Keratinocyte (primary cell): ENCODE measurements at regions not wholly inside any gene's neighbourhood (a gene's known extent, or its start where the extent isn't known, plus 50 kb on each side); places are given as distances from the start of the nearest gene placed in this dataset.

Experiments used
- DNase-seq: peaks from one replicate; pipeline ENCODE4 v3.0.0-alpha.2; 2011; ENCODE audit warnings: low read depth, missing footprints, low spot score
- FAIRE-seq: peaks from 2 replicates; lab custom pipeline; 2011; peaks lifted over from hg19 to GRCh38; lab: Jason Lieb, UNC
- H2AFZ ChIP-seq: 2 replicates; pipeline ENCODE4 v1.6.0; 2012; ENCODE audit warnings: low read length, control low read depth, inconsistent platforms; ENCODE audit not compliant: control insufficient read depth
- H3K27ac ChIP-seq: 2 replicates; pipeline ENCODE4 v1.5.1; 2011; ENCODE audit warnings: low read length; ENCODE audit not compliant: control insufficient read depth, insufficient read depth
- H3K27me3 ChIP-seq: 3 replicates; pipeline ENCODE4 v1.6.0; 2011; ENCODE audit warnings: low read length; ENCODE audit not compliant: control insufficient read depth, insufficient read depth; ENCODE audit errors: extremely low read depth
- H3K36me3 ChIP-seq, 2 experiments: 2 replicates in 1 of 2; 3 replicates in 1 of 2; pipeline ENCODE4 v1.5.1; 2011; ENCODE audit warnings: low read length in 2 of 2, mild to moderate bottlenecking in 1 of 2; ENCODE audit not compliant: control insufficient read depth in 2 of 2, insufficient read depth in 2 of 2; ENCODE audit errors: extremely low read depth in 1 of 2
- H3K4me1 ChIP-seq: 3 replicates; pipeline ENCODE4 v1.5.1; 2011; ENCODE audit warnings: low read length; ENCODE audit not compliant: control insufficient read depth, insufficient read depth; ENCODE audit errors: extremely low read depth
- H3K4me2 ChIP-seq: 3 replicates; pipeline ENCODE4 v1.6.0; 2011; ENCODE audit warnings: low read depth, low read length; ENCODE audit not compliant: control insufficient read depth, insufficient read depth; ENCODE audit errors: extremely low read depth
- H3K4me3 ChIP-seq, 3 experiments: fragments of 200-600 bp in 1 of 3; sonication (generic) in 1 of 3; 2 replicates in 2 of 3; 3 replicates in 1 of 3; pipeline ENCODE4 v1.5.1; 2011 to 2016; ENCODE audit warnings: low read length in 3 of 3, mild to moderate bottlenecking in 3 of 3, control low read depth in 2 of 3, inconsistent platforms in 1 of 3, low read depth in 1 of 3, mixed read lengths in 1 of 3, mixed run types in 1 of 3, moderate library complexity in 1 of 3; ENCODE audit not compliant: control insufficient read depth in 2 of 3, insufficient read depth in 2 of 3; ENCODE audit errors: extremely low read depth in 1 of 3
- H3K79me2 ChIP-seq: 2 replicates; pipeline ENCODE4 v1.6.0; 2012; ENCODE audit warnings: low read length; ENCODE audit not compliant: control insufficient read depth, insufficient read depth
- H3K9ac ChIP-seq: 3 replicates; pipeline ENCODE4 v1.6.0; 2011; ENCODE audit warnings: low read length; ENCODE audit not compliant: control insufficient read depth, insufficient read depth; ENCODE audit errors: extremely low read depth
- H3K9me1 ChIP-seq: 3 replicates; pipeline ENCODE4 v1.6.0; 2011; ENCODE audit warnings: low read length; ENCODE audit not compliant: control insufficient read depth, insufficient read depth; ENCODE audit errors: extremely low read depth
- H3K9me3 ChIP-seq: 2 replicates; pipeline ENCODE4 v1.5.1; 2012; ENCODE audit warnings: low read depth, low read length; ENCODE audit not compliant: control insufficient read depth
- H4K20me1 ChIP-seq: 3 replicates; pipeline ENCODE4 v1.6.0; 2011; ENCODE audit warnings: low read length; ENCODE audit not compliant: control insufficient read depth, insufficient read depth; ENCODE audit errors: extremely low read depth
- EZH2 ChIP-seq: IDR thresholded peaks from one replicate; pipeline ENCODE4 v1.6.1; 2012; ENCODE audit warnings: inconsistent platforms, mild to moderate bottlenecking, low read length, moderate library complexity
- dilution Hi-C: fragments of 300-500 bp; cut with MboI; formaldehyde crosslinking; loops from one replicate; pipeline ENCODE4 v1.7.0; 2020; ENCODE audit warnings: low sequenced_read_pairs; ENCODE audit not compliant: extremely low pct_ligation_motif_present
- TF ChIP-seq, protein P1 (sequence below), 3 experiments: IDR thresholded peaks in 1 of 3; conservative IDR thresholded peaks in 1 of 3; optimal IDR thresholded peaks in 1 of 3; 2 replicates in 2 of 3; 3 replicates in 1 of 3; pipeline versions ENCODE3 to v1.5.1; 2011; ENCODE audit warnings: low read length in 3 of 3, mild to moderate bottlenecking in 3 of 3, moderate library complexity in 2 of 3, control low read depth in 1 of 3, inconsistent platforms in 1 of 3; ENCODE audit not compliant: insufficient read depth in 2 of 3; ENCODE audit errors: extremely low read depth in 1 of 3

DNA sequence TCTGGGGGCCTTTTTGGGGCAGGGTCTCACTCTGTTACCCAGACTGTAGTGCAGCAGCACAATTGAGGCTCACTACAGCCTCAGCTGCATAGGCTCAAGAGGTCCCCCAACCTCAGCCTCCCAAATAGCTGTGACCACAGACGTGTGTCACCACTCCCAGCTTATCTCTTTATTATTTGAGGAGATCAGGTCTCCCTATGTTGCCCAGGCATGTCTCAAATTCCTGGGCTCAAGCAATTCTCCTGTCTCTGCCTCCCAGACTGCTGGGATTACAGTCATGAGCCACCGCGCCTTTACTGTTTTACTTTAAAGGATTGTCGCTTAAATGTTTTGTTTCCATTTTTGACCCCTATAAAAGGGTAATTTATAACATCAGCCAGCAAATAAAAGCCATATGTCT, 502.6 kb upstream of the AUTS2 start:
- H3K27me3 ChIP-seq = no peaks in the 10 kb centered on the region
- H3K4me3 ChIP-seq = no peak overlapping the region
- H2AFZ ChIP-seq = no peak overlapping the region
- H3K79me2 ChIP-seq = no peaks in the 10 kb centered on the region
- FAIRE-seq (no peak), DNase-seq (no peak)
- no peak overlapping the region for H3K4me2 ChIP-seq
- dilution Hi-C loops = no loop called here
- no peaks in the 10 kb centered on the region for H3K36me3 ChIP-seq
- no peak for TF ChIP-seq EZH2
- TF ChIP-seq, protein P1, sequence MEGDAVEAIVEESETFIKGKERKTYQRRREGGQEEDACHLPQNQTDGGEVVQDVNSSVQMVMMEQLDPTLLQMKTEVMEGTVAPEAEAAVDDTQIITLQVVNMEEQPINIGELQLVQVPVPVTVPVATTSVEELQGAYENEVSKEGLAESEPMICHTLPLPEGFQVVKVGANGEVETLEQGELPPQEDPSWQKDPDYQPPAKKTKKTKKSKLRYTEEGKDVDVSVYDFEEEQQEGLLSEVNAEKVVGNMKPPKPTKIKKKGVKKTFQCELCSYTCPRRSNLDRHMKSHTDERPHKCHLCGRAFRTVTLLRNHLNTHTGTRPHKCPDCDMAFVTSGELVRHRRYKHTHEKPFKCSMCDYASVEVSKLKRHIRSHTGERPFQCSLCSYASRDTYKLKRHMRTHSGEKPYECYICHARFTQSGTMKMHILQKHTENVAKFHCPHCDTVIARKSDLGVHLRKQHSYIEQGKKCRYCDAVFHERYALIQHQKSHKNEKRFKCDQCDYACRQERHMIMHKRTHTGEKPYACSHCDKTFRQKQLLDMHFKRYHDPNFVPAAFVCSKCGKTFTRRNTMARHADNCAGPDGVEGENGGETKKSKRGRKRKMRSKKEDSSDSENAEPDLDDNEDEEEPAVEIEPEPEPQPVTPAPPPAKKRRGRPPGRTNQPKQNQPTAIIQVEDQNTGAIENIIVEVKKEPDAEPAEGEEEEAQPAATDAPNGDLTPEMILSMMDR (optimal IDR thresholded peaks at IDR 0.05 in 1 of 3, IDR thresholded peaks at IDR 0.05 in 1 of 3, conservative IDR thresholded peaks at IDR 0.05 in 1 of 3; ENCODE audit: extremely low read depth in 1 of 3, insufficient read depth in 2 of 3, low read length in 3 of 3) = no peak
- H3K9me1 ChIP-seq = no peaks in the 10 kb centered on the region
- H3K4me1 ChIP-seq = peaks cover 4% of the 10 kb centered on the region
- H3K9me3 ChIP-seq = peaks cover 5% of the 10 kb centered on the region
- H3K9ac ChIP-seq = no peak overlapping the region
- H3K27ac ChIP-seq = no peak overlapping the region
- no peaks in the 10 kb centered on the region for H4K20me1 ChIP-seq

DNA sequence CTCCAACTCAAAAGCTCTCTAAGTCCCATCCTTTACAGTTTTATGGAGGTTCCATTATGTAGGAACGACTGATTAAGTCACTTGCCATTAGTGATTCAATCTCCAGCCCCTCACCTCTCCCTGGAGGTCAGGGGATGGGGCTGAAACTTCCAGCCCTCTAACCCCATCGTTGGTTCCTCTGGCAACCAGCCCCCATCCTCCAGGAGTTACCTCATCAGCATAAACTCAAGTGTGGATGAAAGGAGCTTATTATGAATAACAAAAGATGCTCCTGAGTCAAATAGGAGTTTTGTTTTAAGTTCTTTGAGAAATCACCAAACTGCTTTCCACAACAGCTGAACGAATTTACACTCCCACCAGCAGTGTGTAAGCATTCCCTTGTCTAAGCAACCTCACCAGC, 494.3 kb upstream of the AUTS2 start:
- dilution Hi-C loops = no loop called here
- Histone ChIP-seq H3K9ac (no peak overlapping the region), H3K4me2 (no peak overlapping the region), H3K79me2 (no peaks in the 10 kb centered on the region), H2AFZ (peak overlapping the region; percentile 13), H3K9me1 (no peaks in the 10 kb centered on the region), H3K27ac (no peak overlapping the region), H3K36me3 (no peaks in the 10 kb centered on the region), H3K4me1 (peaks cover 14% of the 10 kb centered on the region), H4K20me1 (no peaks in the 10 kb centered on the region), H3K9me3 (no peaks in the 10 kb centered on the region), H3K4me3 (no peak overlapping the region), H3K27me3 (no peaks in the 10 kb centered on the region)
- TF ChIP-seq, protein P1 (optimal IDR thresholded peaks at IDR 0.05 in 1 of 3, IDR thresholded peaks at IDR 0.05 in 1 of 3, conservative IDR thresholded peaks at IDR 0.05 in 1 of 3; ENCODE audit: extremely low read depth in 1 of 3, insufficient read depth in 2 of 3, low read length in 3 of 3) = no peak
- TF ChIP-seq EZH2 = no peak
- no peak for DNase-seq
- no peak for FAIRE-seq
